CD14-positive monocyte (primary cell): ENCODE measurements at regions not wholly inside any gene's neighbourhood (a gene's known extent, or its start where the extent isn't known, plus 50 kb on each side); places are given as distances from the start of the nearest gene placed in this dataset.

Experiments
- DNase-seq, 3 donors: peaks; one replicate each; pipeline ENCODE4 v3.0.0-alpha.2; 2011 to 2022
- H2AFZ ChIP-seq: 2 replicates; pipeline ENCODE4 v1.6.0; 2012; ENCODE audit warnings: mild to moderate bottlenecking, low read depth, low read length, inconsistent platforms; ENCODE audit not compliant: insufficient read depth, poor library complexity, severe bottlenecking
- H3K27ac ChIP-seq, 2 donors: 1 replicate in 1 of 2; 2 replicates in 1 of 2; pipeline ENCODE4 v1.5.1; 2012 to 2013; ENCODE audit warnings: low read length in 2 of 2, control low read depth in 1 of 2, inconsistent platforms in 1 of 2, low read depth in 1 of 2, mild to moderate bottlenecking in 1 of 2
- H3K27me3 ChIP-seq, 2 donors: one replicate each; pipeline versions ENCODE4 v1.6.0 to v1.6.1; 2011 to 2013; ENCODE audit warnings: low read length in 2 of 2; ENCODE audit not compliant: control insufficient read depth in 2 of 2, insufficient read depth in 2 of 2
- H3K36me3 ChIP-seq, 2 donors: replicated peaks in 1 of 2; 1 replicate in 1 of 2; 2 replicates in 1 of 2; pipeline versions ENCODE4 v1.5.1 to v1.6.1; 2012 to 2013; ENCODE audit warnings: low read length in 2 of 2, control low read depth in 1 of 2, inconsistent platforms in 1 of 2, mild to moderate bottlenecking in 1 of 2; ENCODE audit not compliant: insufficient read depth in 2 of 2, control insufficient read depth in 1 of 2
- H3K4me1 ChIP-seq, 2 donors: 1 replicate in 1 of 2; 2 replicates in 1 of 2; pipeline versions ENCODE4 v1.5.1 to v1.6.1; 2012 to 2013; ENCODE audit warnings: low read length in 2 of 2, control low read depth in 1 of 2, inconsistent platforms in 1 of 2, mild to moderate bottlenecking in 1 of 2, moderate library complexity in 1 of 2; ENCODE audit not compliant: insufficient read depth in 2 of 2, control insufficient read depth in 1 of 2
- H3K4me2 ChIP-seq: replicated peaks from 2 replicates; pipeline ENCODE3; 2012; ENCODE audit warnings: low read length, moderate library complexity, mild to moderate bottlenecking; ENCODE audit not compliant: poor library complexity, severe bottlenecking; ENCODE audit errors: extremely low read depth
- H3K4me3 ChIP-seq, 3 experiments: fragments of 200-600 bp in 1 of 3; sonication (generic) in 1 of 3; replicated peaks in 1 of 3; 1 replicate in 2 of 3; 2 replicates in 1 of 3; pipeline ENCODE4 v1.5.1; 2011 to 2013; ENCODE audit warnings: low read length in 3 of 3, mild to moderate bottlenecking in 3 of 3, control low read depth in 2 of 3, low read depth in 2 of 3, inconsistent platforms in 1 of 3, moderate library complexity in 1 of 3
- H3K79me2 ChIP-seq: 2 replicates; pipeline ENCODE4 v1.6.0; 2012; ENCODE audit warnings: mild to moderate bottlenecking, control low read depth, inconsistent platforms, low read length, moderate library complexity; ENCODE audit not compliant: insufficient read depth
- H3K9ac ChIP-seq: 2 replicates; pipeline ENCODE4 v1.6.0; 2017; ENCODE audit warnings: low read length, mild to moderate bottlenecking; ENCODE audit not compliant: insufficient read depth, poor library complexity, severe bottlenecking
- H3K9me3 ChIP-seq, 2 donors: replicated peaks in 1 of 2; 1 replicate in 1 of 2; 2 replicates in 1 of 2; pipeline versions ENCODE4 v1.5.1 to v1.6.1; 2012 to 2013; ENCODE audit warnings: low read length in 2 of 2, control low read depth in 1 of 2; ENCODE audit not compliant: control insufficient read depth in 1 of 2, insufficient read depth in 1 of 2
- H4K20me1 ChIP-seq: 2 replicates; pipeline ENCODE4 v1.6.0; 2012; ENCODE audit warnings: mild to moderate bottlenecking, low read length, control low read depth, moderate library complexity; ENCODE audit not compliant: insufficient read depth
- H3K27ac Mint-ChIP-seq, 7 donors: one replicate each; pipeline ENCODE4 v1.8.0; 2020; ENCODE audit warnings: mild to moderate bottlenecking in 7 of 7, mixed read lengths in 7 of 7, moderate library complexity in 6 of 7, inconsistent platforms in 2 of 7
- H3K27me3 Mint-ChIP-seq, 3 donors: one replicate each; pipeline ENCODE4 v1.8.0; 2021 to 2022; ENCODE audit warnings: low read depth in 3 of 3, mild to moderate bottlenecking in 3 of 3, mixed read lengths in 3 of 3, moderate library complexity in 3 of 3, inconsistent platforms in 1 of 3
- H3K36me3 Mint-ChIP-seq, 2 donors: one replicate each; pipeline ENCODE4 v1.8.0; 2020; ENCODE audit warnings: mixed read lengths in 2 of 2, inconsistent platforms in 1 of 2, mild to moderate bottlenecking in 1 of 2
- H3K4me1 Mint-ChIP-seq: one replicate; pipeline ENCODE4 v1.8.0; 2020; ENCODE audit warnings: mild to moderate bottlenecking, mixed read lengths
- H3K4me3 Mint-ChIP-seq, 2 donors: one replicate each; pipeline ENCODE4 v1.8.0; 2020; ENCODE audit warnings: mild to moderate bottlenecking in 2 of 2, mixed read lengths in 2 of 2, moderate library complexity in 1 of 2
- H3K9me3 Mint-ChIP-seq, 7 donors: one replicate each; pipeline ENCODE4 v1.8.0; 2020 to 2022; ENCODE audit warnings: mixed read lengths in 7 of 7, mild to moderate bottlenecking in 6 of 7, moderate library complexity in 6 of 7, inconsistent platforms in 2 of 7
- CTCF ChIP-seq: fragments of 200-600 bp; IDR thresholded peaks from one replicate; pipeline ENCODE4 v1.8.0; 2022; ENCODE audit warnings: antibody characterized with exemption, mild to moderate bottlenecking
- WGBS: methylation state at CpG from one replicate; pipeline ENCODE4 v1.1.5; 2013; ENCODE audit warnings: missing lambda C conversion rate; ENCODE audit not compliant: insufficient coverage; 5-methylcytosine and 5-hydroxymethylcytosine counted together
- intact Hi-C, 2 donors: fragments of 100-400 bp; cut with micrococcal nuclease; formaldehyde crosslinking; loops; one replicate each; pipeline versions ENCODE4 v1.15.0 to v1.15.1; 2023

DNA sequence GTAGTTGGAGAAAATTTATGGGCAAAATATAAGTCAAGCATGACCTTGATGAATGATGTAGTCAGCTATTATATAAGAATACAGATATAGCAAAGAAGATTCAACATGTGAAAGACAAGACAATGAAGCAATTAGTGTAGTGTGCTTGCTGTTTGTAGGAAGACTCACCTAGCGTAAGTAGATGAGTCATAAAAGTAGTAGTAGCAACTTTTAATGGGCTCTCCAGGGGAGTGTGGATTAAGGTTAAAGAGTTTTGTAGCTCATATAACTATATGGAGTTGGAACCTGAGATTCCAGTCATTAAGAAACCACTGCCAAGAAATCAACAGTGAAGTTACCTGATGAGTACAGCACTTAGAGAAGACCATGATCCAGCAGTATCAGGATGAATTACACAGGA is 444.7 kb upstream of the CNTN3 start:
- H3K79me2 ChIP-seq = no peaks in the 10 kb centered on the region
- H2AFZ ChIP-seq = no peak overlapping the region
- Mint-ChIP-seq H3K27me3 (peaks cover 0 to 1% (median 0%) of the 10 kb centered on the region in 3 donors), H3K9me3 (peaks cover 0 to 4% (median 2%) of the 10 kb centered on the region in 7 donors), H3K36me3 (no peaks in the 10 kb centered on the region), H3K4me3 (no peak overlapping the region), H3K27ac (no peak overlapping the region), H3K4me1 (no peaks in the 10 kb centered on the region)
- no peak for TF ChIP-seq CTCF
- no peak overlapping the region for H3K27ac ChIP-seq
- no peak overlapping the region for H3K4me3 ChIP-seq
- intact Hi-C loops = no loop called here
- H3K36me3 ChIP-seq = no peaks in the 10 kb centered on the region
- H3K4me2 ChIP-seq = no peak overlapping the region
- H3K27me3 ChIP-seq = no peaks in the 10 kb centered on the region
- H3K4me1 ChIP-seq = no peaks in the 10 kb centered on the region
- no peak for DNase-seq
- no peaks in the 10 kb centered on the region for H3K9me3 ChIP-seq
- H3K9ac ChIP-seq = no peak overlapping the region
- WGBS = no CpG with 5 or more reads among the region's 1 CpG
- H4K20me1 ChIP-seq = no peaks in the 10 kb centered on the region

GRCh38 chr3:75061806-75062205 is 447.3 kb upstream of the CNTN3 start:
- WGBS = 100% methylated on average over 1 of the region's 2 CpGs
- DNase-seq = no peak
- H3K4me3 Mint-ChIP-seq = no peak overlapping the region
- H3K36me3 Mint-ChIP-seq = no peaks in the 10 kb centered on the region
- no peak overlapping the region for H3K4me2 ChIP-seq
- intact Hi-C loops = no loop called here
- no peaks in the 10 kb centered on the region for H3K4me1 Mint-ChIP-seq
- no peak for TF ChIP-seq CTCF
- H3K27me3 ChIP-seq = no peaks in the 10 kb centered on the region
- H4K20me1 ChIP-seq = no peaks in the 10 kb centered on the region
- no peaks in the 10 kb centered on the region for H3K79me2 ChIP-seq
- H3K9me3 Mint-ChIP-seq = peaks cover 4 to 13% (median 6%) of the 10 kb centered on the region in 7 donors
- no peaks in the 10 kb centered on the region for H3K4me1 ChIP-seq
- no peak overlapping the region for H2AFZ ChIP-seq
- H3K27me3 Mint-ChIP-seq = no peaks in the 10 kb centered on the region
- H3K9ac ChIP-seq = no peak overlapping the region
- peaks cover 0 to 5% of the 10 kb centered on the region in 2 donors for H3K9me3 ChIP-seq
- H3K36me3 ChIP-seq = no peaks in the 10 kb centered on the region
- H3K27ac ChIP-seq = no peak overlapping the region
- no peak overlapping the region for H3K4me3 ChIP-seq
- H3K27ac Mint-ChIP-seq = no peak overlapping the region
